OCI-LY3 (cell line): ENCODE measurements at regions not wholly inside any gene's neighbourhood (a gene's known extent, or its start where the extent isn't known, plus 50 kb on each side); places are given as distances from the start of the nearest gene placed in this dataset.

Experiments used
- H2AFZ ChIP-seq: fragments of 200-600, 300-600 bp; shearing (Covaris generic); 2 replicates; pipeline ENCODE4 v1.6.0; 2014; ENCODE audit warnings: antibody characterized with exemption, low read depth, low read length
- H3K27ac ChIP-seq: fragments of 200-600, 300-600 bp; sonication (generic); 2 replicates; pipeline ENCODE4 v1.5.1; 2014; ENCODE audit warnings: mild to moderate bottlenecking, low read length, moderate library complexity, mixed read lengths
- H3K27me3 ChIP-seq: fragments of 200-600, 300-600 bp; sonication (generic); 2 replicates; pipeline ENCODE4 v1.6.1; 2014; ENCODE audit warnings: low read depth, low read length, mixed read lengths
- H3K36me3 ChIP-seq: fragments of 200-600, 300-600 bp; sonication (generic); replicated peaks from 2 replicates; pipeline ENCODE3; 2014; ENCODE audit warnings: low read depth, low read length, mixed read lengths
- H3K4me1 ChIP-seq: fragments of 300-600, 200-600 bp; sonication (generic); 2 replicates; pipeline ENCODE4 v1.6.1; 2014; ENCODE audit warnings: low read length, mixed read lengths
- H3K4me2 ChIP-seq: fragments of 200-600, 300-600 bp; sonication (generic); 2 replicates; pipeline ENCODE4 v1.6.1; 2014; ENCODE audit warnings: low read length, mixed read lengths
- H3K4me3 ChIP-seq: fragments of 300-600, 200-600 bp; sonication (generic); 2 replicates; pipeline ENCODE4 v1.5.1; 2014; ENCODE audit warnings: antibody characterized with exemption, mild to moderate bottlenecking, low read length, moderate library complexity
- H3K79me2 ChIP-seq: fragments of 300-600, 200-600 bp; shearing (Covaris generic); 2 replicates; pipeline ENCODE4 v1.6.1; 2014; ENCODE audit warnings: mild to moderate bottlenecking, low read length, mixed read lengths
- H3K9ac ChIP-seq: fragments of 300-600, 200-600 bp; shearing (Covaris generic); 2 replicates; pipeline ENCODE4 v1.6.0; 2014; ENCODE audit warnings: mild to moderate bottlenecking, low read length, moderate library complexity
- H3K9me3 ChIP-seq: fragments of 200-600, 300-600 bp; shearing (Covaris generic); 2 replicates; pipeline ENCODE4 v1.6.1; 2014; ENCODE audit warnings: low read length, mixed read lengths; ENCODE audit not compliant: insufficient read depth
- H4K20me1 ChIP-seq: fragments of 200-600, 300-600 bp; sonication (generic); 2 replicates; pipeline ENCODE4 v1.6.1; 2016; ENCODE audit warnings: low read length, mixed read lengths; ENCODE audit not compliant: insufficient read depth
- EZH2phosphoT487 ChIP-seq: fragments of 200-600 bp; shearing (Covaris generic); IDR thresholded peaks from 2 replicates; pipeline ENCODE4 v1.6.1; 2018; ENCODE audit warnings: antibody characterized with exemption, mixed run types, low read depth
- TF ChIP-seq, protein P1 (sequence below): fragments of 200-600, 300-600 bp; sonication (generic); IDR thresholded peaks from 2 replicates; pipeline ENCODE4 v1.5.1; 2014; ENCODE audit warnings: antibody characterized with exemption, low read length, low read depth

DNA sequence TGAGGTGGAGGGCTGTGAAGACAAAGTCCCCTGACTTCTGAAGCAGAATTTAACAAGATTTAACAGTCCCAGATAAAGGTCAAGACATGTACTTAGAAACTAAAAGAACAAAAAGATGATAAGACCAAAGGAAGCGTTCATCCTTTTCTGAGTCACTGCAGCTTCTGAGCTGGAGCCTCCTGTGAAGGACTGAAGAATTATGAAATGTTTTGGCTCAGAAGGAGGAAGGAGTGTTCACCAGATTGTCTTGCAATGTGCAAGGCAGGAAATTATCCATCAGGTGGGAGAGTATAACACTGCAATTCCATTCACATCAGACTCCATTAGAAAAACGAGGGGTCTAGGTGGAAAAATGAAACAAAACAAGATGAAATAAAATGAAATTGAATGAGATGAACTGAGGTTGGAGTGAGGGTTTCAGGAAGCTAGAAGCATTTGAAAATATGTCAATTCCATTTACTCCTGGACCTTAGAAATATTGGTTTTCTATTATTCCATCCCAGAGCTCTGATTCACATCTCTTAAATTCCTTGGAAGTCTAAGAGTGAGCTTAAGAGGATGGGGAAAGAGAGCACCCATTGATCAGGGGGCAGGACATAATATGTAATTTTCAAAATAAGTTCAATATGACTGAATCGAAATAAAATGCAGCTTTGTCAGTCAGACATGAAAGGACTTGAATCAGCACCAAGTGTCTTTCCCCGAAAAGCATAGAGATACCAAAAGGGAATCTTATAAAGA, 186.1 kb upstream of the LNX1 start:
- Histone ChIP-seq H3K36me3 (no peaks in the 10 kb centered on the region), H3K4me1 (no peaks in the 10 kb centered on the region), H3K79me2 (no peaks in the 10 kb centered on the region), H3K4me2 (no peak overlapping the region), H2AFZ (no peak overlapping the region), H3K9ac (no peak overlapping the region), H3K9me3 (no peaks in the 10 kb centered on the region), H3K27ac (no peak overlapping the region), H4K20me1 (no peaks in the 10 kb centered on the region), H3K27me3 (0 out of 2 replicates have a peak, but pooled peaks cover 5% of the 10 kb centered on the region), H3K4me3 (no peak overlapping the region)
- TF ChIP-seq, protein P1, sequence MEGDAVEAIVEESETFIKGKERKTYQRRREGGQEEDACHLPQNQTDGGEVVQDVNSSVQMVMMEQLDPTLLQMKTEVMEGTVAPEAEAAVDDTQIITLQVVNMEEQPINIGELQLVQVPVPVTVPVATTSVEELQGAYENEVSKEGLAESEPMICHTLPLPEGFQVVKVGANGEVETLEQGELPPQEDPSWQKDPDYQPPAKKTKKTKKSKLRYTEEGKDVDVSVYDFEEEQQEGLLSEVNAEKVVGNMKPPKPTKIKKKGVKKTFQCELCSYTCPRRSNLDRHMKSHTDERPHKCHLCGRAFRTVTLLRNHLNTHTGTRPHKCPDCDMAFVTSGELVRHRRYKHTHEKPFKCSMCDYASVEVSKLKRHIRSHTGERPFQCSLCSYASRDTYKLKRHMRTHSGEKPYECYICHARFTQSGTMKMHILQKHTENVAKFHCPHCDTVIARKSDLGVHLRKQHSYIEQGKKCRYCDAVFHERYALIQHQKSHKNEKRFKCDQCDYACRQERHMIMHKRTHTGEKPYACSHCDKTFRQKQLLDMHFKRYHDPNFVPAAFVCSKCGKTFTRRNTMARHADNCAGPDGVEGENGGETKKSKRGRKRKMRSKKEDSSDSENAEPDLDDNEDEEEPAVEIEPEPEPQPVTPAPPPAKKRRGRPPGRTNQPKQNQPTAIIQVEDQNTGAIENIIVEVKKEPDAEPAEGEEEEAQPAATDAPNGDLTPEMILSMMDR: no peak
- TF ChIP-seq EZH2phosphoT487: no peak

- Histone ChIP-seq H3K79me2 (no peaks in the 10 kb centered on the region), H2AFZ (no peak overlapping the region), H3K27me3 (0 out of 2 replicates have a peak, but pooled peaks cover 5% of the 10 kb centered on the region), H3K27ac (no peak overlapping the region), H4K20me1 (no peaks in the 10 kb centered on the region), H3K9me3 (no peaks in the 10 kb centered on the region), H3K4me1 (no peaks in the 10 kb centered on the region), H3K36me3 (no peaks in the 10 kb centered on the region), H3K9ac (no peak overlapping the region), H3K4me3 (no peak overlapping the region), H3K4me2 (no peak overlapping the region)
- no peak for TF ChIP-seq EZH2phosphoT487
- TF ChIP-seq, protein P1: no peak
These were observed 184.9 kb upstream of the LNX1 start for GRCh38 chr4:53776141-53776540.

- Histone ChIP-seq H3K4me1 (no peaks in the 10 kb centered on the region), H3K79me2 (no peaks in the 10 kb centered on the region), H3K27me3 (0 out of 2 replicates have a peak, but pooled peaks cover 5% of the 10 kb centered on the region), H4K20me1 (no peaks in the 10 kb centered on the region), H3K4me2 (no peak overlapping the region), H3K9ac (no peak overlapping the region), H2AFZ (no peak overlapping the region), H3K27ac (no peak overlapping the region), H3K9me3 (no peaks in the 10 kb centered on the region), H3K4me3 (no peak overlapping the region), H3K36me3 (no peaks in the 10 kb centered on the region)
- TF ChIP-seq, protein P1: no peak
- TF ChIP-seq EZH2phosphoT487: no peak
These were observed 184.1 kb upstream of the LNX1 start for GRCh38 chr4:53775381-53775780.

DNA sequence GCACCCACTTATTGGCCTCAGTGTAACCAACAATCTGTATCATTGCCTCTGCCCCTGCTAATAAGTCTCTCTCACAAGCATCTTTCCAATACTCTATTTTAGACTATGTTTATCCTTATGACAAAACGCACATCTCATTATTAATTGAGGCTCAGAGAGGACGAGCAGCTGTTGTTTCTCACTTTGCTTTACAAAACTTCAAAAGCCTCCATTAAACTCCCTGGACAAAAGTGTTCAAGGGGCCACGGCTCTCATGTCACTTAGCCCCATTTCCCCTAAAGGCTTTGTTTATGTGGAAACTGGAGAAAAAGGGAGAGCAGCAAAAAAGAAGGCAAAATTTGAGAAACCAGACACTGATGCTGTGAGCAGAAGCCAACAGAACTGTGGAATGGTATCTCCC, 180.0 kb upstream of the LNX1 start:
- Histone ChIP-seq H3K9ac (no peak overlapping the region), H3K9me3 (no peaks in the 10 kb centered on the region), H3K79me2 (no peaks in the 10 kb centered on the region), H3K4me3 (no peak overlapping the region), H3K4me1 (no peaks in the 10 kb centered on the region), H2AFZ (no peak overlapping the region), H3K36me3 (no peaks in the 10 kb centered on the region), H4K20me1 (no peaks in the 10 kb centered on the region), H3K4me2 (no peak overlapping the region), H3K27me3 (no peaks in the 10 kb centered on the region), H3K27ac (no peak overlapping the region)
- no peak for TF ChIP-seq EZH2phosphoT487
- TF ChIP-seq, protein P1: no peak
